K562 (cell line): ENCODE measurements at regions not wholly inside any gene's neighbourhood (a gene's known extent, or its start where the extent isn't known, plus 50 kb on each side); places are given as distances from the start of the nearest gene placed in this dataset.

ENCODE experiments used
- ATAC-seq: fragments of 200-7000 bp; cut with Tn5 transposase; 3 replicates; pipeline ENCODE4 v1.9.1; 2020; ENCODE audit warnings: moderate library complexity
- BruUV-seq: library from RNA; stranded (reverse); fragments of 400-500 nt; replicated peaks from 2 replicates; lab custom pipeline; 2021; lab: Mats Ljungman, UMichigan
- CTCF ChIA-PET: fragments of 300-600 bp; formaldehyde crosslinking; extraction: SDS; loops from one replicate; lab custom pipeline; 2021; ENCODE audit warnings: low intra/inter-chr PET ratio; lab: Yijun Ruan, JAX
- POLR2A ChIA-PET: fragments of 300-600, 350-650 bp; sonication (Branson Sonifier 250); formaldehyde crosslinking; extraction: SDS; loops from one replicate; lab custom pipeline; 2021; ENCODE audit warnings: antibody characterized with exemption, inconsistent platforms; lab: Yijun Ruan, JAX
- DNase-seq, 4 experiments: peaks; one replicate each; pipeline versions ENCODE4 v3.0.0 to v3.0.0-alpha.2; 2011 to 2018; ENCODE audit warnings: low spot score in 3 of 4, mixed read lengths in 3 of 4; ENCODE audit errors: extremely low read depth in 1 of 4
- FAIRE-seq: peaks from 2 replicates; lab custom pipeline; 2011; peaks lifted over from hg19 to GRCh38; lab: Jason Lieb, UNC
- H2AFZ ChIP-seq: 2 replicates; pipeline ENCODE4 v1.6.0; 2011; ENCODE audit warnings: low read depth, low read length, control low read depth, inconsistent platforms
- H3K27ac ChIP-seq: fragments of 200-600 bp; 3 replicates; pipeline ENCODE4 v1.8.0; 2011; ENCODE audit warnings: low read depth, mild to moderate bottlenecking, control low read depth, inconsistent platforms, low read length, moderate library complexity, mixed read lengths; ENCODE audit errors: extremely low read depth
- H3K27me3 ChIP-seq, 2 experiments: fragments of 300-600 bp in 1 of 2; 2 replicates in 1 of 2; 3 replicates in 1 of 2; pipeline versions ENCODE4 v1.6.0 to v1.8.0; 2011; ENCODE audit warnings: inconsistent platforms in 2 of 2, low read length in 2 of 2, mild to moderate bottlenecking in 1 of 2, mixed read lengths in 1 of 2, moderate library complexity in 1 of 2; ENCODE audit not compliant: control insufficient read depth in 2 of 2, insufficient read depth in 2 of 2
- H3K36me3 ChIP-seq: fragments of 300-600 bp; 3 replicates; pipeline ENCODE4 v1.8.0; 2011; ENCODE audit warnings: mild to moderate bottlenecking, low read length, inconsistent platforms; ENCODE audit not compliant: control insufficient read depth, insufficient read depth
- H3K4me1 ChIP-seq, 2 experiments: fragments of 200-600 bp in 1 of 2; replicated peaks in 1 of 2; 2 replicates in 1 of 2; 3 replicates in 1 of 2; pipeline versions ENCODE4 v1.5.1 to v1.8.0; 2011; ENCODE audit warnings: inconsistent platforms in 2 of 2, low read length in 2 of 2, mild to moderate bottlenecking in 1 of 2, mixed read lengths in 1 of 2, moderate library complexity in 1 of 2; ENCODE audit not compliant: control insufficient read depth in 2 of 2, insufficient read depth in 2 of 2
- H3K4me2 ChIP-seq: 2 replicates; pipeline ENCODE4 v1.6.1; 2011; ENCODE audit warnings: low read length, control low read depth, inconsistent platforms, mixed read lengths; ENCODE audit not compliant: insufficient read depth
- H3K4me3 ChIP-seq: fragments of 200-600 bp; sonication (generic), shearing (Covaris generic); 2 replicates; pipeline ENCODE4 v1.5.1; 2016; ENCODE audit warnings: control low read depth, inconsistent platforms
- H3K79me2 ChIP-seq: fragments of 200-600 bp; 3 replicates; pipeline ENCODE4 v1.8.0; 2011; ENCODE audit warnings: low read length, inconsistent platforms; ENCODE audit not compliant: control insufficient read depth, insufficient read depth
- H3K9ac ChIP-seq, 2 experiments: 2 replicates each; pipeline versions ENCODE4 v1.6.0 to v1.6.1; 2011; ENCODE audit warnings: low read depth in 2 of 2, low read length in 2 of 2, control low read depth in 1 of 2, inconsistent platforms in 1 of 2, mild to moderate bottlenecking in 1 of 2, mixed read lengths in 1 of 2; ENCODE audit not compliant: insufficient read depth in 1 of 2
- H3K9me1 ChIP-seq: one replicate; pipeline ENCODE4 v1.6.0; 2011; ENCODE audit warnings: inconsistent platforms, mild to moderate bottlenecking, low read length, moderate library complexity; ENCODE audit not compliant: control insufficient read depth, insufficient read depth
- H3K9me3 ChIP-seq: replicated peaks from 2 replicates; pipeline ENCODE4 v1.5.1; 2011; ENCODE audit warnings: low read depth, low read length, inconsistent platforms; ENCODE audit not compliant: control insufficient read depth, insufficient read depth
- H4K20me1 ChIP-seq: replicated peaks from 2 replicates; pipeline ENCODE4 v1.6.1; 2011; ENCODE audit warnings: low read length, inconsistent platforms, mixed read lengths; ENCODE audit not compliant: control insufficient read depth, insufficient read depth
- E2F8 ChIP-seq: fragments of 450-650 bp; IDR thresholded peaks from 2 replicates; pipeline ENCODE4 v1.7.1; 2018; ENCODE audit warnings: mild to moderate bottlenecking, low read depth; ENCODE audit not compliant: partially characterized antibody
- GATA2 ChIP-seq: sonication (generic); formaldehyde crosslinking; IDR thresholded peaks from 2 replicates; pipeline ENCODE4 v1.4.0; 2020; ENCODE audit warnings: mild to moderate bottlenecking, missing genetic modification reagents
- LARP7 ChIP-seq: fragments of 450-650 bp; IDR thresholded peaks from 2 replicates; pipeline ENCODE4 v1.6.1; 2016
- SIRT6 ChIP-seq: IDR thresholded peaks from one replicate; pipeline ENCODE4 v1.6.1; 2012; ENCODE audit warnings: low read depth, mild to moderate bottlenecking, control low read depth, inconsistent platforms, low read length, moderate library complexity
- ZNF274 ChIP-seq: IDR thresholded peaks from 2 replicates; pipeline ENCODE4 v1.6.1; 2011; ENCODE audit warnings: low read depth, mild to moderate bottlenecking, low read length, moderate library complexity, borderline replicate concordance
- WGBS: fragments of 100-300 bp; shearing (Covaris generic); methylation state at CpG from one replicate; pipeline ENCODE4 v1.1.6; 2016; ENCODE audit warnings: low coverage, mixed read lengths; ENCODE audit not compliant: insufficient coverage; ENCODE audit errors: missing lambda C conversion rate; 5-methylcytosine and 5-hydroxymethylcytosine counted together
- in situ Hi-C: fragments of 300-500 bp; cut with MboI; formaldehyde crosslinking; loops from 4 replicates; pipeline ENCODE4 v1.15.0; 2018; ENCODE audit warnings: inconsistent platforms, mixed read lengths
- intact Hi-C: fragments of 100-400 bp; cut with micrococcal nuclease; formaldehyde crosslinking; loops from 2 replicates; pipeline ENCODE4 v1.14.2; 2022

GRCh38 chr5:67897980-67898379, 317.6 kb upstream of the PIK3R1 start:
- no TSS peak for BruUV-seq
- no peaks in the 10 kb centered on the region for H3K9me1 ChIP-seq
- ChIA-PET POLR2A (no interaction called here), CTCF (no interaction called here)
- FAIRE-seq (no peak), DNase-seq (no peak), ATAC-seq (no peak)
- peaks cover 0 to 6% of the 10 kb centered on the region in 2 experiments; a peak in 2 of 5 replicates for H3K27me3 ChIP-seq
- H4K20me1 ChIP-seq, result no peaks in the 10 kb centered on the region
- H3K79me2 ChIP-seq, result no peaks in the 10 kb centered on the region
- H3K9ac ChIP-seq, result no peak overlapping the region
- no peak overlapping the region for H3K27ac ChIP-seq
- no peak overlapping the region for H2AFZ ChIP-seq
- no peak overlapping the region for H3K4me2 ChIP-seq
- no peaks in the 10 kb centered on the region for H3K4me1 ChIP-seq
- TF ChIP-seq ZNF274, result no peak
- TF ChIP-seq SIRT6, result no peak
- TF ChIP-seq GATA2 (CRISPR knock-in tag), result no peak
- no peak for TF ChIP-seq E2F8
- no peak for TF ChIP-seq LARP7
- no peak overlapping the region for H3K4me3 ChIP-seq
- H3K9me3 ChIP-seq, result no peaks in the 10 kb centered on the region
- intact Hi-C loops (no loop called here), in situ Hi-C loops (no loop called here)
- H3K36me3 ChIP-seq, result no peaks in the 10 kb centered on the region
- 0% methylated on average over 3 of the region's 3 CpGs for WGBS
